ENCODE measurements at regions not wholly inside any gene's neighbourhood (a gene's known extent, or its start where the extent isn't known, plus 50 kb on each side); places are given as distances from the start of the nearest gene placed in this dataset.
A peak's percentile ranks its signal among the peaks of the same experiment; 100 is the strongest.

DNA sequence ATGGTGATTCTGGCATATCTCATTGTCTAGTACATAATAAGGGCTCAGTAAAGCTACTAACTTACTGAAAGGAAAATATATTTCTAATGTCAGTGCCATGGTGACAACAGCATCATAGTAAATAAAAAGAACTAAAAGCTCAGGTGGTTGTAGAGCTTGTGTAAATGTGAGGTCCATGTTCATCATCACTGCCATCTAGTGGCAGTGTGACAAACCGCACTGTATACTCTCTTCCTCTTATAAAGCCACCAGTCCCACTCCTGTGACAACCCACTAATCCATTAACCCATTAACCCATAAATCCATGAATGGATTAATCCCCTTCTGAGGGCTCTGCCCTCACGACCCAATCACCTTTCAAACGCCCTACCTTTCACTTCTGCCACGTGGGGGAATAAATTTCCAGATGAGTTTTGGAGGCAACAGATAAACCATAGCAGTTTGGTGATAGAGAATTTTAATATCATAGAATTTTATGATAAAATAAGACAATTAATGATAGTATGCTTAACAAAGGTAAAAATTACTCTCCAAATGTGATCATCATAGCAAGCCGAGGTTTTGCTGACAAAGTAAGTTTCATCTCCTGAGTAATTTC is 160.4 kb upstream of the SGCG start:
- TF ChIP-seq JUNB (IDR thresholded peaks at IDR 0.05; ENCODE audit: unreplicated experiment) (no peak), EZH2 (IDR thresholded peaks at IDR 0.05; ENCODE audit: low read depth, unreplicated experiment) (no peak), EZH2phosphoT487 (IDR thresholded peaks at IDR 0.05; ENCODE audit: unreplicated experiment) (no peak), POLR2AphosphoS5 (IDR thresholded peaks at IDR 0.05; ENCODE audit: low read depth) (no peak)
- TF ChIP-seq, protein P1, sequence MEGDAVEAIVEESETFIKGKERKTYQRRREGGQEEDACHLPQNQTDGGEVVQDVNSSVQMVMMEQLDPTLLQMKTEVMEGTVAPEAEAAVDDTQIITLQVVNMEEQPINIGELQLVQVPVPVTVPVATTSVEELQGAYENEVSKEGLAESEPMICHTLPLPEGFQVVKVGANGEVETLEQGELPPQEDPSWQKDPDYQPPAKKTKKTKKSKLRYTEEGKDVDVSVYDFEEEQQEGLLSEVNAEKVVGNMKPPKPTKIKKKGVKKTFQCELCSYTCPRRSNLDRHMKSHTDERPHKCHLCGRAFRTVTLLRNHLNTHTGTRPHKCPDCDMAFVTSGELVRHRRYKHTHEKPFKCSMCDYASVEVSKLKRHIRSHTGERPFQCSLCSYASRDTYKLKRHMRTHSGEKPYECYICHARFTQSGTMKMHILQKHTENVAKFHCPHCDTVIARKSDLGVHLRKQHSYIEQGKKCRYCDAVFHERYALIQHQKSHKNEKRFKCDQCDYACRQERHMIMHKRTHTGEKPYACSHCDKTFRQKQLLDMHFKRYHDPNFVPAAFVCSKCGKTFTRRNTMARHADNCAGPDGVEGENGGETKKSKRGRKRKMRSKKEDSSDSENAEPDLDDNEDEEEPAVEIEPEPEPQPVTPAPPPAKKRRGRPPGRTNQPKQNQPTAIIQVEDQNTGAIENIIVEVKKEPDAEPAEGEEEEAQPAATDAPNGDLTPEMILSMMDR (conservative IDR thresholded peaks at IDR 0.05; ENCODE audit: low read depth in 2 of 2) = peak; percentile 81 to 85
- TF ChIP-seq, protein P2, sequence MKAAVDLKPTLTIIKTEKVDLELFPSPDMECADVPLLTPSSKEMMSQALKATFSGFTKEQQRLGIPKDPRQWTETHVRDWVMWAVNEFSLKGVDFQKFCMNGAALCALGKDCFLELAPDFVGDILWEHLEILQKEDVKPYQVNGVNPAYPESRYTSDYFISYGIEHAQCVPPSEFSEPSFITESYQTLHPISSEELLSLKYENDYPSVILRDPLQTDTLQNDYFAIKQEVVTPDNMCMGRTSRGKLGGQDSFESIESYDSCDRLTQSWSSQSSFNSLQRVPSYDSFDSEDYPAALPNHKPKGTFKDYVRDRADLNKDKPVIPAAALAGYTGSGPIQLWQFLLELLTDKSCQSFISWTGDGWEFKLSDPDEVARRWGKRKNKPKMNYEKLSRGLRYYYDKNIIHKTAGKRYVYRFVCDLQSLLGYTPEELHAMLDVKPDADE (IDR thresholded peaks at IDR 0.05) = no peak
- TF ChIP-seq, protein P3, sequence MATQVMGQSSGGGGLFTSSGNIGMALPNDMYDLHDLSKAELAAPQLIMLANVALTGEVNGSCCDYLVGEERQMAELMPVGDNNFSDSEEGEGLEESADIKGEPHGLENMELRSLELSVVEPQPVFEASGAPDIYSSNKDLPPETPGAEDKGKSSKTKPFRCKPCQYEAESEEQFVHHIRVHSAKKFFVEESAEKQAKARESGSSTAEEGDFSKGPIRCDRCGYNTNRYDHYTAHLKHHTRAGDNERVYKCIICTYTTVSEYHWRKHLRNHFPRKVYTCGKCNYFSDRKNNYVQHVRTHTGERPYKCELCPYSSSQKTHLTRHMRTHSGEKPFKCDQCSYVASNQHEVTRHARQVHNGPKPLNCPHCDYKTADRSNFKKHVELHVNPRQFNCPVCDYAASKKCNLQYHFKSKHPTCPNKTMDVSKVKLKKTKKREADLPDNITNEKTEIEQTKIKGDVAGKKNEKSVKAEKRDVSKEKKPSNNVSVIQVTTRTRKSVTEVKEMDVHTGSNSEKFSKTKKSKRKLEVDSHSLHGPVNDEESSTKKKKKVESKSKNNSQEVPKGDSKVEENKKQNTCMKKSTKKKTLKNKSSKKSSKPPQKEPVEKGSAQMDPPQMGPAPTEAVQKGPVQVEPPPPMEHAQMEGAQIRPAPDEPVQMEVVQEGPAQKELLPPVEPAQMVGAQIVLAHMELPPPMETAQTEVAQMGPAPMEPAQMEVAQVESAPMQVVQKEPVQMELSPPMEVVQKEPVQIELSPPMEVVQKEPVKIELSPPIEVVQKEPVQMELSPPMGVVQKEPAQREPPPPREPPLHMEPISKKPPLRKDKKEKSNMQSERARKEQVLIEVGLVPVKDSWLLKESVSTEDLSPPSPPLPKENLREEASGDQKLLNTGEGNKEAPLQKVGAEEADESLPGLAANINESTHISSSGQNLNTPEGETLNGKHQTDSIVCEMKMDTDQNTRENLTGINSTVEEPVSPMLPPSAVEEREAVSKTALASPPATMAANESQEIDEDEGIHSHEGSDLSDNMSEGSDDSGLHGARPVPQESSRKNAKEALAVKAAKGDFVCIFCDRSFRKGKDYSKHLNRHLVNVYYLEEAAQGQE (IDR thresholded peaks at IDR 0.05; ENCODE audit: unreplicated experiment) = no peak

Data from GM23338 (cell line).